NCI-H1417 (cell line): ENCODE measurements at regions not wholly inside any gene's neighbourhood (a gene's known extent, or its start where the extent isn't known, plus 50 kb on each side); places are given as distances from the start of the nearest gene placed in this dataset.

ENCODE experiments used
- DNase-seq, 3 experiments: peaks; one replicate each; lab custom pipeline; 2025; lab: John Stamatoyannopoulos, UW

DNA sequence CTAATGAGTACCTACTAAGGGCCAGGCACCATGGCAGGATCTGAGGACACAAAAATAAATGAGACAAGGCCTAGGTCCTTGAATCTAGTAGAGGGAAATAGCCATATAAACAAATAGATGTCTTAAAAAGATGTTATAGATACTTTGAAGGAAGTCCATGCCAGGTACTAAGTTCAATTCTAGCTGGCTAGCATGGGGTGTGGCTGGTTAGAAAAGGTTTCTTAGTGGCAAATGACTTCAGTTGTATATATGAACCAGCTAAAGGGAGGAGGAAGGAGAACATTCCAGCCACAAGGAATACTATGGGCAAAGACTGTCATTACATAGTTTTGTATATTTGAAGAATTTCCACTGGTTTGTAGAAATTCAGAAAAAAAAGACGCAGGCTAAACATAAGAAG lies 133.6 kb upstream of the BMP4 start:
- no peak for DNase-seq

DNA sequence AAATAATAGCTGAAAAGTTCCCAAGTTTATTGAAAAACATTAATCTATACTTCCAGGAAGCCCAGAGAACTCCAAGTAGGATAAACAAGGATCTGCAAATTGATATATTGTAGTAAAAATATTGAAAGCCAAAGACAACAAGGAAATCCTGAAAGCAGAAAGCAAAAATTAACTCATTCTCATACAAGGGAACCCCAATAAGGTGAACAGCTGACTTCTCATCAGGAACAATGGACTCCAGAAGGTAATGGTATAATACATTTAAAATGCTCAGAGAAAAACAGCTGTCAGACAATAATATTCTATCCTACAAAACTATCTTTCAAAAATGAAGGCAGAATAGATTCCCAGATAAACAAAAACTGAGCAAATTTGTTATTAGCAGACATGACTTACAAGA lies 138.1 kb upstream of the BMP4 start:
- no peak for DNase-seq

DNA sequence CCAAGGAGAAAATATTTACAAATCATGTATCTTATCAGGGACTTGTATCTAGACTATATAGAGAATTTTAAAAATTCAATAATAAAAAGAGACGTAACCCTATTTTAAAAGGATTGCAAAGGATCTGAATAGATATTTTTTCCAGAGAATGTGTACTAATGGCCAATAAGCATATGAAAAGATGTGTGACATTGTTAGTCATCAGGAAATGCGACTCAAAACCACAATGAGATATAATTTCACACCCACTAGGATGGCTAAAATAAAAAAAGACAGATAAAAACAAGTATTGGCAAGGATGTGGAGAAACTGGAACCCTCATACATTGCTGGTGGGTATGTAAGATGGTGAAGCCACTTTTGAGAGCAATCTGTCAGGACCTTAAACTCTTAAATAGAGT lies 141.9 kb upstream of the BMP4 start:
- no peak for DNase-seq

DNA sequence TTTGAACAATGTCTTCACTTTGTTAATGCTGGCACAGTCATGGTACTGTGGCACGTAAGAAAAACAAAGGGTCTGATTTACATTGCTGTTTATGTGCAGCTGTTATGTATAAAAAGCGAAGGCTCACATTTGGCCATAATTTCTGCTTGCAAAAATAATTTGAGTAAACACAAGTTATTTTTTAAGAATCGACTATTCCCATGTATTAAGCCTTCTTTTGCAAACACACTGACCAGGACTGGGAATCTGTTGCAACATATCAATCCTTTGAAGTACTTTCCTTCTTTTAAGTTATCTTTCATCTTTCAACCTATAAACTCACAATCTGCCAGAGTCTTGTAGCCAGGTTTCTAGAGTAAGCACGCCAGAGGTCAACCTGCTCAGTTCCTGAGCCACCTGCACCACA lies 145.4 kb upstream of the BMP4 start:
- DNase-seq, result no peak

DNA sequence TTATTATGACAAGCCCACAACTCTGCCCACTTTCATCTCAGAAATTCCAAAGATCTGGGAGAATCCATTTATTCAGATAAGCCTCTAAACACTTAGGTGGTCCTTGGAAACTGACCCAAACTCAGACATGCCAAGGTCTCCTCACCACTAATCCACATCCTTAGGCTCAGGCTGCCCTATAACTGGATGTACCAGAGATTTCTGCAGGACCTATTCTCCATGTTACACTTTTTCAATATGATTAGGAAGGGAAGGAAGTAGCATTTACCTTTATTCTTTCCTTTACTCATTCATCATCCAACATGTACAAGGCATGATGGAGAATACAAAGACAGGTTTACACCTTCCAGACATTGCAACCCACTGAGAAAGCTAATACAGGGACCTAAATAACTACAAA lies 145.9 kb upstream of the BMP4 start:
- DNase-seq, result no peak

DNA sequence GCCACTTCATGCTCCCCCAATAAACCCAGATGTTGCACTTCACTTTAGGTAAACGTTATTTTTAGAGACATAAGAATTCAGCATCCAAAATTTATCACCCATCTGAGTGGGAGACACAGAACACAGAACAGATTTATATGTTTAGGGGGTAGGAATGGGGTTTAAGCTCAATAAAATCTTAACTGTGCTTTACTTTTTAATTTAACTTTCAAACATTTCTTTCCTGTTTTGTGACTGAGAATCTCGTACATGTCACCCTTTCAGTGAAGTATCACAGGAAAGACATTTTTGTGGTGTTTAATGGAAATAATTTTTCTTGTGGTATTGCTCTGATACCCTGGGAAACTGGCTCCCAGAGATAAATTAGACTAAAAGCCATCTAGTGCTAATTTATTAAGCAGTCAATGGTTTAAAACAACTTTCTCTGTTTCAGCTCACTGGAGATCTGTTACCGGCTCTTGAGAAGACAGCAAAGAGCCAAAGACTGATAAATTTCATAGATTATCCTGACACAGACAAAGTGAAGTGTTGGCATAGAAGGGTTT lies 148.0 kb upstream of the BMP4 start:
- no peak for DNase-seq

DNA sequence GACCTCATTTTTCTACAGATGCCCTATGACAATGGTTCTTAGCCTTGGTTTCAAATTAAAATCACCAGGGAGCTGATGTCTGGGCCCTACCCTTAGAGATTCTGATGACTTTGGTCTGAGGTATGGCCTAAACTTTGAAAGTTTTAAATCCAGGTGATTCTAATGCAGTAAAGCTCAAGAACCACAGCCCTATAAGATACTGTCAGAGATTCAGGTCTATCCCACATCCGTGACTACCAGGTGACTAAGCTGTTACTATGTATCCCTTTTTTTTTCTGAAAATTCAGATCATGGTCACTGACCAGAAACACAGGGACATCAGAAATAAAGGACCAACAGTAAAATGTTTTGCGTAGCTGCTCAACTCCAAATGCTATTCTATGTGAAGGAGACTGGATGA lies 148.8 kb upstream of the BMP4 start:
- DNase-seq, result no peak

DNA sequence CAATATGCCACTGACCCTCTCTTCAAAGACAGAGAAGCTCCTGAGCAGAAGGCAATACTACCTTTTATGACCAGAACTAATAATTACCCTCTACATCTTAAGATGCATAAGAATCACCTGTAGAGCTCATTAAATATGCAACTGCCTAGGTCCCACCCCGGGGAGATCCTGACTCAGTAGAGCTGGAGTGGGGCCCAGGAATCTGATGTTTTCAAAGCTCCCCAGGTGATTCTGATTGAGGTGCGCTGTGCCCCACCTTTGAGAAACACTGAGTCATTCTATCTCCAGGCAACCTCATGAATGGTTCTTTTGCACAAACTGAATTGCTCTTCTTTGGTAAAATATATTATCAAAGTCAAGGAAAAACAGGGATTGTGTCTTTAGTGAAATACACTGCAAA lies 149.3 kb upstream of the BMP4 start:
- DNase-seq, result no peak

DNA sequence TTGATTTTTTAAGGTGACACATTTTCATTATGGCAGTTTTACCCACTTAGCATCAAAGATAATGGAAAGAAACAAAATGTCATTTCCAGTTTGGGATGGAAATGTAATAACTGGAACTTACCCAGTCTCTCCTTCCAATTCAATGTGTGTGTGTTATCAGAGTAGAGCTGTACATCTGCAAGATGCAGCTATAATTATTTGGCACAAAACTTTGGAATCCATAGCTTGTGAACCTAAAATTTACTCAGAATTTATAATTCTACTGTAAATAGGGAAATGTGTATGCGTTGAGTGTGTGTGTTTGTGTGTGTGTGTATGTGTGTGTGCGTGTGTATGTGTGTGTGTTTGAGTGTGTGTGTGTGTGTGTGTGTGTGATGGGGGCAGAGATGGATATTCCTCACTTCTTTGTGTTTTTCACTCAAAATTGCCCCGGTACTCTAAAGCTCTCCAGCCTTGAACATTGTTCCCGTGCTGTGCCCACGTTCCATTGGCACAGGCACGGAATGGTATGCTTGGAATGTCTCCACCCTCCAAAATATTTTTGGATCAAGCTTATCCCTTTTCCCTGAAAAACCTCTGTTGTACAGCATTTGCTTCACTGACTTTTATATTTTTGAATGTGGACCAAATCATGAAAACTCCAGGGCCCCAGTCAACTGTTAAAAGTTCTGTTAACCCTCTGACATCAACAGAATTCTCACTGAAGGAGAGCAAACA lies 150.2 kb upstream of the BMP4 start:
- DNase-seq, result no peak

DNA sequence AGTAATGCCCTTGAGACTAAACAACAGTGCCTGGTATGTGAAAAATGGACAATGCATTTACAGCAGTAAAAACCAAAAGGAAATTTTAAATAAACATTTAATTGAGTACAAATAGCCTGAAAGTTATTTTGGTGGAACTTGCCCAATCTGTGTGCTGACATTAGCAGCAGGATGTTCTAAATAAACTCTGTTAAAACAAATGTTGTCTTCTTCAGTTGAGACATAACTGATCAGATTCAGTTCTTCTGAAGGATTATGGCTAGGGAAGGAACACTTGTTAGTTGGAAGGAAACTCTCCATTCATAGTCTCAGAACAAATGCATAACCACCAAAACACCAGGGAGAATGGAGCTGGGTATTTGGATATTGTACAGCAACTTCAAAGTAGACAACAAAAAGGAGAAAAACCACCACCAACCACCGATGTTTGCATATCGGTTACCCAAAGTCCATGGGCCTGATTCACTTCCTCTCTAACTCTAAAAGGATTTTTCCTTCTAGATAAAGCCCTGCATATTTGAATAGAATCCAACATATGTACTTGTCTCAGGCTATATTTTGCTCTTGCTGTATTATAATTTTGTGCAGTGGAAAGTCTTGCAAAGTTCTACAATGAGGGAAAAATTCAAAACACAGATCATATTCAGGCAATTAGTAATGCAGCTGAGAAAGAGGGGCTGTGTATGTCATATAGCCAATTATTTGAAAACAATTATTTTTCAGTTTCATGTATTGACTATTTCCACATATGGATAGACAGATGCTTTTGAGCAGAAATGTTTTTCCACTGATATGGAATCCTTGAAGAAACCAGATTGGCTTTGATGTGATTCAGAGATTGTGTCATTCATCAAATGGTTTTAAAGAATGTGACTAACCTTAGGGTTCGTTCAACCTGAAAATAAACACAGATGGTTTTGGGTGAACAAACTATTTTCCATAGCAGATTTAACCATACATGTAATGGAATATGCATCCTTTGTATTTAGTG lies 152.2 kb upstream of the BMP4 start:
- no peak for DNase-seq

DNA sequence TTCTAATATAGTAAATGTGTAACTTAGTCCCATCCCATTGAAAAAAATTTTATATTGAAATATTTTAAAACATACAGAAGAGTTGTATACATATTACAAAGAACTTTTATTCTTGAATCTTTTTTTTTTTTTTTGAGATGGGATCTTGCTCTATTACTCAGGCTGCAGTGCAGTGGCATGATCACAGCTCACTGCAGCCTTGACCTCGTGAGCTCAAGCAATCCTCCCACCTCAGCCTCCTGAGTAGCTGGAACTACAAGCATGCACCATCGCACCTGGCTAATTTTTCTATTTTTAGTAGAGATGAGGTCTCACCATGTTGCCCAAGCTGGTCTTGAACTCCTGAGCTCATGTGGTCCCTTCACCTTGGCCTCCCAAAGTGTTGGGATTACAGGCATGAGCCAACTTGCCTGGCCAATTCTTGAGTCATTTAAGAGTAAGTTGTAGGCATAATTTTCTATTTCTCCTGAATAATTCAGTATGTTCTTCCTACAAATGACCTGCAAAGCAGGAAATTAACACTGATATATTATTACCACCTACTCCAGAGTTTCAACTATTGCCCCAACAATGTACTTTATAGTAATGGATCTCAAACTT lies 153.0 kb upstream of the BMP4 start:
- no peak for DNase-seq

DNA sequence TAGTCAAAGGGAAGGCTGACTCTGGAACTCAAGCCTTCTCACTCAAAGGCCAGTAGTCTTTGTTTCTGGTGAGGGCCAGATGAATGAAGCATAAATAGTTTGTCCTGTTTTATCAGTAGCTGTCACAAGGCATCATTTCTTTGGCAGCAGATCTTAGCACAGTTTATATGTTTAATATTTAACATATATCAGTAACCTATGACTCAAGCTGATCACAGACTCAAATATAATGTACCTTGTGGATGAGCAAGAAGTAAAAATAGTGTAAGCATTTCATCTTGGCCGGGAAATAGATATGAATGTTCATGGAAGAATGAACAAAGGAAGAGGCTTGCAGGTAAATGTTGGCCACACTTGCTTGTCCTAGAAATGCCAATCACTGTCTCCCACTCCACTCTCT lies 158.3 kb upstream of the BMP4 start:
- DNase-seq, result no peak

DNA sequence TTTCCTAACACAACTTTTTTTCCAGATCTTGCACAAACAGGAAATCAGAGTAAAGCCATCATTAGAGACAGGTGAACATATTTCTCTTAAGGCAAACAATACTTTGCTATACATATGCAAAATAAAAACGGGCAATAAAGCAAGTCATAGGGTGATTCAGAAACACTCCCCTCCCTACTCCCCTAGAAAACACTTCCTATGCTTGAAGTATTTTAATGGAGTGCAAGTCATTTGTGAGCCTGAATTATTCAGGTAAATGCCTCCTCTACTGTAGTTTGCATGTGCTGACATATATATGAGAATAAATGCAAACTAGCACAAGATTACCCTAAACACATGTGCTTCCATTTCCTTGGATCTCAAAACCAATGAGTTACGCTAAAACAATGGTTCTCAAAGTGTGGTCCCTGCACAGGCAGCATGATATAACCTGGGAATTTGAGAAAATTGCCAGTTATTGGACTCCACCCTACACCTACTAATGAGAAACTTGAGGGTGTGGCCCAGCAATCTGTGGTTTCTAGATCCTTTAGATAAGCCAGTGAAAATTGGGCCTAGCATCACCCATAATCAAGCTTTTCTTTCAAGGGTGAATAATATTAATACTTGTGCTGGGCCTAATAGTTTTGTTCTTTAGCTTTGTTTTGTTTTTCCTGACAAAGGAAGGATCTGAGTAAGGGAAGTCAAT lies 159.7 kb upstream of the BMP4 start:
- no peak for DNase-seq

DNA sequence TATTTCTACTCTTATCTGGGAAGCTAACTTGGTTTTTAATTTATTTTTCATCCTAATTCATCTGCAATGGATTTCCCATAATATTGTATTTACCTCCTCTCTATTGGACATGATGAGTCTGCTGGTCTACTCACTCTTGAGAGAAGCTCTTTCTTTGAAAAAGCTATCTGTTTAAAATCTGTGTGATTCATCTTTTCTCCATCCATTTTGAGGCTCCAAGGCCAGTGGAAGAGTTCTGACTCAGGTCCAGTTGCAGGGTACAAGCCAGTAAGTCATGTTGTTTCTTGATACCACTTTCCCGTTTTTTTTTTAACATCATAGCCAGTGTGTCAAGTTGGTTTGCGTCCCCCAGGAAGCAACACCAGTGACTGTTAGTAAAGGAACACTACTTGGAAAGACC lies 160.3 kb upstream of the BMP4 start:
- DNase-seq, result no peak

DNA sequence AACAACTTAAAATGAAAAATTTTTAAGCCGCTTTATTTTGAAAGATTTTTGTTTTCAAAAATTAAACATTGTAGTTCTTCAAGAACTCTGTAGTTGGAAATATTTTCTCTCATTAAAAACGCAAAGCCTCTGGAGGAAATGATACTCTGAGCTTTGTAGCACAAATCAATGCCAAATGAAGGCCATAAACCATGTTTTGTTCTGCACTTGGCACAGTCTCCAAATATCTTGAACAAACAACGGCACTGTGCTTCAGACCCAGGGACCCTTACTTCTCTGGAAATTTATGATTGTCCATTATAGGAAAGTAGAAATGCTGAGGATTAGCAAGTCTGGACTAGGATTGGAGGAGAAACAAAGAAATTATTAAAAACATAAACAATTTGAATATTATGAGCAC lies 160.8 kb upstream of the BMP4 start:
- no peak for DNase-seq

DNA sequence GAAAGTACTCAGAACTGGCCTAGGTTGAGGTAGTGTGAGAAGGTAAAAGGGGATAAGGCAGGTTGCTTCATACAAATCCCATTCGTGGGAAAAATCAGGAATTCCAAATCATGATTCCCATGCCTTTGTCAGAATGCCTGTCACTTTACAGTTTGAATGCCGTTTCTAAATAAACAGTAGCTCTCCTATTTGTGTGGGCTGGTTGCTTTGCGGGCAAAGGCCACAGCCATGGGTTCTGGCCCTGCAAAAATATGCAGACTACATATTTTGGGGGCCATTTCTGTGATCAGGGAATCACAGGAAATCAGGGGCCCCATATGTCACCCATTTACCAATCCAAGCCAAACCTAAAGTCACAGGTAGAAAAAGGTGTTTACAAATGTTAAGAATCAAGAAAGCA lies 161.3 kb upstream of the BMP4 start:
- no peak for DNase-seq

DNA sequence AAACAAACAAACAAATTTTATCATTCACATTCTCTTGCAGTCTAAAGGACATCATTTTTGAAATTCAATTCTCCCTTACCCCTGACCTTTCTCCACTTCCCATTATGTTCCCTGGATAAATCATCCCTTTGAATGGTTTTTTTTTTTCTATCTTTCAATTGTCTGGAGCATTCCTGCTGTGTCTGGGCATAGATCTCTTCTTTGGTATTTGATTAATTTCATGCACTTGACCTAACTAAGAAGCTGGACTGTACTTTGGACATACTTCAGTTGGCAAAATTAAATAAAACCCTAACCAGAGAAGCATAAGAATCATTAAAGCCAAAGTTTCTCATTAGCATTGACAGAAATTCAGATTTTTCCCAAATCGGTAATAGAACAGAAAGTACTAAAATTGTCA lies 163.6 kb upstream of the BMP4 start:
- no peak for DNase-seq

DNA sequence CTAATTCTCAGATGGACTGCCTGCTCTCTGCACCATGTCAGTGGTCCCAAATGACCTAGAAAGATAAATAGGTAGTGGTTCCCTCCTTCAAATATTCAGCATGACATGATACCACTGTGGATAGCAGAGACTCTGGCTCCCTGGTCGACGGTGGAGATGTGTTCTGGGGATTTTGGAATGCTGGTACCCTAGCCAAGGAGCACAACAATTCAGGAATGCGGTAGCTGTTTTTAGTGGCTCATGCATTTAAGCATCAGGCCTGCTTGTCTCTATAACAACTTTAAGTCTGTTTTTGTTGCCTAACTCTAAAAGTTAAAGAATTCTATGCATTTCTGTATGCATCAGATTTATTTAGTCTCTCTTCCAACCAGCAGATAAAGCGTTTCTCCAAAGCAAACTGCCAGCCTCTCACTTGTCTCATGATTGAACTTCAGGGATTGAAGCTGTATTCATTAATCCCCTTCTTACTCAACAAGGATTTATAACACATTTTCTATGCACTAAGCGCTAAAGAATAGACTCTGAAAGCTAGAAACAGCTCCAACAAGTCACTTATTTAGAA lies 164.9 kb upstream of the BMP4 start:
- DNase-seq, result no peak

DNA sequence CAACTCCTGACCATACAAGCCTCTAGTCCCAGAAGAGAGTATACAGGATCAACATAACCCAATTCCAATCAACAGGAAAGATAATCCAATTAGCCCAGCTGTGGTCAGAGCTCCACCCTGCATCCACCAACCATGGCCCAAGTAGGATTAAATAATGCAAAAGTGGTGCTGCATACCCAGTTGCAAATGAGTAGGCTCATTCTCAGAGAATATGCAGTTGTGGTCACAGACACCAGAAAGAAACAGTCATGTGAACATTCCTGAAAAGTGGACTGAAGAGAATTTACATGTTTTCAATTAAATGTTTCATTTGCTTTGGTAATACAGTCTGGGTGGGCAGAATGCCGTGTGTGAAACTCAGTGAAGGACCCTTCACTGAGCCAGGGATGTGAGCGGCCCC lies 167.2 kb upstream of the BMP4 start:
- no peak for DNase-seq

DNA sequence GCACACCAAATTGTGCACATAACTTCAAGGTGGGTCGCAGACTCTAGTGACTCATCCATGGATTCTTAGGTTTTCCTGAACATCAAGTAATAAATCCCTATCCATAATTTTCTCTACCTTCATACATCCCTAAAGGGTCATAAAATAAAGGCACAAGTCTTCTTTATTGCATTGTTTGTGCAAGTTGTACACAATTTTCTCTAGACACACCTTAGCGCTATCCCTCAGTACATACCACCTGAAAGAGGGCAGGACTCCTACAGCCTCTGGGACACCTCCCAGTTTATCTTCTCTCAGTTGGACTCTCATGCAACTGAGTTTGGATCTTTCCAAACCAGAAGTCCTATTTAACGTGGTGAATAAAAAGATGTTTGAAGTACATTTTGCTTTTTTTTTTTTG lies 168.5 kb upstream of the BMP4 start:
- DNase-seq, result no peak

DNA sequence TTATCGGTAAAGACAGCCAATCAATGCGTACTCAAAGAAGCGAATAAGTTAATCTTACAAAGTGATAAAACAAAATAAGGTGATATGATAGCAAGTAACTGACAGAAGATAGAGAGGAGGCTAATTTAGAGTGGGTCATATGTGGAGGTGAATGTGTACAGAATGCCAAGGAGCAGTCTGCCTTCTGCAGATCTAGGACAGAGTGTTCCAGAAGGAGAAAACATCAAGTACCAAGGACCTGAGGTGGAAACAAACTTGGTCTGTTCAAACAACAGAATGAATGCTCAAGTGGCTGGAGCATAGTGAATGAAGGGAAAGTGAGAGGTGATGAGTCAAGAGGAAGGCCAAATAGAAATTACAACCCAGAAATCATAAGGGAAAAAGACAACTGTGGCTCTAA lies 170.3 kb upstream of the BMP4 start:
- DNase-seq, result no peak

DNA sequence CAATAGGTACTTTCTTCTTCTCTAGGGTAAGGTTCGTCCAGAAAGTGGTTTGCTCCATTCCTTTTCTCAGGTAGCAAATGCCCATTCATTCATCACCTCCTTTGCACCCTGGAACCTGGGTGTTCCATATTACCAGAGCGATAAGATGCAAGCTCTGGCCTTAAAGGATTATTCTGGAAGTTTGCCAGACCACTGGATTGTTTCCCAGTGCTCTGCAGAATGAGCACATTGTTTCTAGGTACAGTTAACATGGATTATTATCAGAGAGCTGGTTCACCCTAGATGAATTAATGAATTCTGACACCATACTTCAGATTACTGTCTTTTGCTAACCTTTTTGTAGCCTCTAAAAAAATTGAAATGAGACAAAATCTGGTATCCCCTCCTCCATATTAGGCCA lies 170.9 kb upstream of the BMP4 start:
- no peak for DNase-seq
